IMR-90 (cell line): ENCODE measurements at regions not wholly inside any gene's neighbourhood (a gene's known extent, or its start where the extent isn't known, plus 50 kb on each side); places are given as distances from the start of the nearest gene placed in this dataset.

ENCODE experiments used
- ATAC-seq: fragments of 200-7000 bp; cut with Tn5 transposase; 2 replicates; pipeline ENCODE4 v1.9.1; 2020; ENCODE audit warnings: low read depth, mild to moderate bottlenecking, moderate library complexity
- BruUV-seq: library from RNA; stranded (reverse); fragments of 400-500 nt; replicated peaks from 2 replicates; lab custom pipeline; 2021; lab: Mats Ljungman, UMichigan
- CTCF ChIA-PET: fragments of 300-600 bp; formaldehyde crosslinking; extraction: SDS; loops from one replicate; lab custom pipeline; 2021; ENCODE audit warnings: antibody characterized with exemption; lab: Yijun Ruan, JAX
- POLR2A ChIA-PET: fragments of 300-600 bp; sonication (Branson Sonifier 250); formaldehyde crosslinking; loops from one replicate; lab custom pipeline; 2022; ENCODE audit warnings: antibody characterized with exemption; ENCODE audit not compliant: unreplicated experiment; lab: Charles Lee
- DNase-seq: peaks from one replicate; pipeline ENCODE4 v3.0.0; 2013
- H2AFZ ChIP-seq: replicated peaks from 2 replicates; pipeline ENCODE3; 2013; ENCODE audit warnings: low read length, mild to moderate bottlenecking; ENCODE audit not compliant: poor library complexity
- H2AK5ac ChIP-seq: 2 replicates; pipeline ENCODE4 v1.6.1; 2013; ENCODE audit warnings: low read depth, low read length, inconsistent platforms
- H2AK9ac ChIP-seq: replicated peaks from 2 replicates; pipeline ENCODE3; 2013; ENCODE audit warnings: mild to moderate bottlenecking, low read depth, low read length, moderate library complexity; ENCODE audit not compliant: poor library complexity
- H2BK120ac ChIP-seq: 2 replicates; pipeline ENCODE4 v1.6.1; 2013; ENCODE audit warnings: low read depth, low read length, inconsistent platforms
- H2BK15ac ChIP-seq: 3 replicates; pipeline ENCODE4 v1.6.1; 2013; ENCODE audit warnings: low read depth, low read length, inconsistent platforms
- H2BK20ac ChIP-seq: 2 replicates; pipeline ENCODE4 v1.6.1; 2013; ENCODE audit warnings: low read depth, mild to moderate bottlenecking, inconsistent platforms, low read length, moderate library complexity
- H2BK5ac ChIP-seq: 2 replicates; pipeline ENCODE4 v1.6.1; 2013; ENCODE audit warnings: mild to moderate bottlenecking, low read depth, low read length, inconsistent platforms; ENCODE audit not compliant: poor library complexity, severe bottlenecking
- H3K14ac ChIP-seq: replicated peaks from 2 replicates; pipeline ENCODE4 v1.6.1; 2013; ENCODE audit warnings: low read depth, low read length, inconsistent platforms
- H3K18ac ChIP-seq: 2 replicates; pipeline ENCODE4 v1.6.1; 2013; ENCODE audit warnings: low read depth, low read length, control low read depth
- H3K23ac ChIP-seq: 2 replicates; pipeline ENCODE4 v1.6.1; 2013; ENCODE audit warnings: low read depth, low read length, inconsistent platforms
- H3K27ac ChIP-seq: 2 replicates; pipeline ENCODE4 v1.5.1; 2013; ENCODE audit warnings: mild to moderate bottlenecking, control low read depth, low read length; ENCODE audit not compliant: insufficient read depth
- H3K27me3 ChIP-seq: 2 replicates; pipeline ENCODE4 v1.6.1; 2013; ENCODE audit warnings: low read length; ENCODE audit not compliant: control insufficient read depth, insufficient read depth
- H3K36me3 ChIP-seq: 2 replicates; pipeline ENCODE4 v1.6.1; 2013; ENCODE audit warnings: low read length, mixed read lengths; ENCODE audit not compliant: control insufficient read depth, insufficient read depth
- H3K4ac ChIP-seq: 2 replicates; pipeline ENCODE4 v1.6.1; 2013; ENCODE audit warnings: low read depth, low read length, inconsistent platforms
- H3K4me1 ChIP-seq: 2 replicates; pipeline ENCODE4 v1.6.1; 2013; ENCODE audit warnings: low read length, mixed read lengths; ENCODE audit not compliant: control insufficient read depth, insufficient read depth
- H3K4me2 ChIP-seq: 2 replicates; pipeline ENCODE4 v1.6.1; 2013; ENCODE audit warnings: low read depth, mild to moderate bottlenecking, control low read depth, low read length, moderate library complexity
- H3K4me3 ChIP-seq: 2 replicates; pipeline ENCODE4 v1.5.1; 2013; ENCODE audit warnings: low read depth, mild to moderate bottlenecking, control low read depth, low read length, moderate library complexity; ENCODE audit not compliant: insufficient read depth
- H3K56ac ChIP-seq: 2 replicates; pipeline ENCODE4 v1.6.1; 2013; ENCODE audit warnings: low read length, inconsistent platforms; ENCODE audit not compliant: insufficient read depth; ENCODE audit errors: extremely low read depth
- H3K79me1 ChIP-seq, 2 experiments: 2 replicates each; pipeline ENCODE4 v1.6.1; 2013; ENCODE audit warnings: low read length in 2 of 2, inconsistent platforms in 1 of 2, low read depth in 1 of 2
- H3K9ac ChIP-seq: 2 replicates; pipeline ENCODE4 v1.6.1; 2013; ENCODE audit warnings: low read depth, low read length, control low read depth
- H3K9me1 ChIP-seq: 2 replicates; pipeline ENCODE4 v1.6.1; 2013; ENCODE audit warnings: low read length, inconsistent platforms; ENCODE audit not compliant: insufficient read depth
- H3K9me3 ChIP-seq: 2 replicates; pipeline ENCODE4 v1.6.1; 2013; ENCODE audit warnings: low read length; ENCODE audit not compliant: control insufficient read depth, insufficient read depth
- H4K20me1 ChIP-seq: 2 replicates; pipeline ENCODE4 v1.6.1; 2013; ENCODE audit warnings: low read length, inconsistent platforms; ENCODE audit not compliant: insufficient read depth
- H4K5ac ChIP-seq: 2 replicates; pipeline ENCODE4 v1.6.1; 2013; ENCODE audit warnings: mild to moderate bottlenecking, low read depth, low read length, control low read depth
- H4K8ac ChIP-seq, 2 experiments: 2 replicates each; pipeline ENCODE4 v1.6.1; 2013; ENCODE audit warnings: low read depth in 2 of 2, low read length in 2 of 2, control low read depth in 1 of 2, inconsistent platforms in 1 of 2
- H4K91ac ChIP-seq: 2 replicates; pipeline ENCODE4 v1.6.1; 2013; ENCODE audit warnings: low read depth, low read length, inconsistent platforms; ENCODE audit not compliant: insufficient read depth
- MXI1 ChIP-seq: IDR thresholded peaks from 2 replicates; pipeline ENCODE4 v1.6.1; 2012; ENCODE audit warnings: low read depth, mild to moderate bottlenecking, low read length, moderate library complexity, borderline replicate concordance
- NFE2L2 ChIP-seq: fragments of 150-350 bp; IDR thresholded peaks from 2 replicates; pipeline ENCODE4 v1.6.1; 2016; ENCODE audit warnings: low read depth, mild to moderate bottlenecking, low read length
- POLR2A ChIP-seq: IDR thresholded peaks from 2 replicates; pipeline ENCODE4 v1.6.1; 2012; ENCODE audit warnings: mild to moderate bottlenecking, low read depth, low read length
- SMC3 ChIP-seq: fragments of 150-350 bp; IDR thresholded peaks from 2 replicates; pipeline ENCODE4 v1.6.1; 2016; ENCODE audit warnings: low read depth, mild to moderate bottlenecking, antibody characterized with exemption, low read length, moderate library complexity
- dilution Hi-C: fragments of 300-500 bp; cut with HindIII; formaldehyde crosslinking; loops from one replicate; pipeline ENCODE4 v1.14.3; 2018; ENCODE audit warnings: low sequenced_read_pairs; ENCODE audit not compliant: unreplicated experiment
- in situ Hi-C: fragments of 300-500 bp; cut with MboI; formaldehyde crosslinking; loops from 3 replicates; pipeline ENCODE4 v1.14.3; 2019; ENCODE audit warnings: low sequenced_read_pairs, inconsistent platforms, mixed read lengths
- intact Hi-C: fragments of 100-400 bp; cut with micrococcal nuclease; formaldehyde crosslinking; loops from 2 replicates; pipeline ENCODE4 v1.10.0; 2022
- TF ChIP-seq, protein P1 (sequence below): fragments of 150-350 bp; IDR thresholded peaks from 2 replicates; pipeline ENCODE4 v1.6.1; 2017; ENCODE audit warnings: mild to moderate bottlenecking, antibody characterized with exemption, low read length, low read depth
- TF ChIP-seq, protein P2 (sequence below): conservative IDR thresholded peaks from 2 replicates; pipeline ENCODE4 v1.5.1; 2012; ENCODE audit warnings: mild to moderate bottlenecking, low read depth, low read length, improper control_type of control experiment
- TF ChIP-seq, protein P3 (sequence below): fragments of 150-350 bp; IDR thresholded peaks from 2 replicates; pipeline ENCODE4 v1.6.1; 2016; ENCODE audit warnings: low read depth, mild to moderate bottlenecking, low read length, moderate library complexity, borderline replicate concordance

DNA sequence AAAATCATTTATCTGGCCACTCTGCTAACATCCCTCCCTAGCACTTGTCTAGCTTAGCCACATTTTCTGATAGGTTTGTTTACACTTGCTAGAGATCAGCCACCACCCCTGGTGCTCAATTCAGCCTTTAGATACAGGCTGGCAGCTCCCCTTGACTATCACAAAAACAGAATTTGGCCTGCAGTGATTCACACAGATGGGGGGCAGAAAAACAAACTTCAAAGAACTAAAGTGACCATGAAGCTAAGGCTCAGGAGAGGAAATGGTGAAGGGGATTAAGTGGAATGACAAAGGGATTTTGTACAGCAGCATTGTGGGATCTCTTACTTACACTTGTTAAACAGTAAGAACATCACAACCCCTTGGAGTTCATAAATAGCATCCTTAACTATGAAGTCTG, 1718.0 kb upstream of the PCDH7 start:
- intact Hi-C loops = no loop called here
- H3K36me3 ChIP-seq = no peaks in the 10 kb centered on the region
- no peak overlapping the region for H4K5ac ChIP-seq
- DNase-seq (no peak), ATAC-seq (no peak)
- H3K4me2 ChIP-seq = no peak overlapping the region
- no peak overlapping the region for H2BK5ac ChIP-seq
- dilution Hi-C loops = no loop called here
- BruUV-seq = no TSS peak
- no peak for TF ChIP-seq POLR2A
- no peak for TF ChIP-seq NFE2L2
- TF ChIP-seq, protein P1, sequence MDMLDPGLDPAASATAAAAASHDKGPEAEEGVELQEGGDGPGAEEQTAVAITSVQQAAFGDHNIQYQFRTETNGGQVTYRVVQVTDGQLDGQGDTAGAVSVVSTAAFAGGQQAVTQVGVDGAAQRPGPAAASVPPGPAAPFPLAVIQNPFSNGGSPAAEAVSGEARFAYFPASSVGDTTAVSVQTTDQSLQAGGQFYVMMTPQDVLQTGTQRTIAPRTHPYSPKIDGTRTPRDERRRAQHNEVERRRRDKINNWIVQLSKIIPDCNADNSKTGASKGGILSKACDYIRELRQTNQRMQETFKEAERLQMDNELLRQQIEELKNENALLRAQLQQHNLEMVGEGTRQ = no peak
- no peak for TF ChIP-seq MXI1
- TF ChIP-seq, protein P2, sequence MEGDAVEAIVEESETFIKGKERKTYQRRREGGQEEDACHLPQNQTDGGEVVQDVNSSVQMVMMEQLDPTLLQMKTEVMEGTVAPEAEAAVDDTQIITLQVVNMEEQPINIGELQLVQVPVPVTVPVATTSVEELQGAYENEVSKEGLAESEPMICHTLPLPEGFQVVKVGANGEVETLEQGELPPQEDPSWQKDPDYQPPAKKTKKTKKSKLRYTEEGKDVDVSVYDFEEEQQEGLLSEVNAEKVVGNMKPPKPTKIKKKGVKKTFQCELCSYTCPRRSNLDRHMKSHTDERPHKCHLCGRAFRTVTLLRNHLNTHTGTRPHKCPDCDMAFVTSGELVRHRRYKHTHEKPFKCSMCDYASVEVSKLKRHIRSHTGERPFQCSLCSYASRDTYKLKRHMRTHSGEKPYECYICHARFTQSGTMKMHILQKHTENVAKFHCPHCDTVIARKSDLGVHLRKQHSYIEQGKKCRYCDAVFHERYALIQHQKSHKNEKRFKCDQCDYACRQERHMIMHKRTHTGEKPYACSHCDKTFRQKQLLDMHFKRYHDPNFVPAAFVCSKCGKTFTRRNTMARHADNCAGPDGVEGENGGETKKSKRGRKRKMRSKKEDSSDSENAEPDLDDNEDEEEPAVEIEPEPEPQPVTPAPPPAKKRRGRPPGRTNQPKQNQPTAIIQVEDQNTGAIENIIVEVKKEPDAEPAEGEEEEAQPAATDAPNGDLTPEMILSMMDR = no peak
- TF ChIP-seq, protein P3, sequence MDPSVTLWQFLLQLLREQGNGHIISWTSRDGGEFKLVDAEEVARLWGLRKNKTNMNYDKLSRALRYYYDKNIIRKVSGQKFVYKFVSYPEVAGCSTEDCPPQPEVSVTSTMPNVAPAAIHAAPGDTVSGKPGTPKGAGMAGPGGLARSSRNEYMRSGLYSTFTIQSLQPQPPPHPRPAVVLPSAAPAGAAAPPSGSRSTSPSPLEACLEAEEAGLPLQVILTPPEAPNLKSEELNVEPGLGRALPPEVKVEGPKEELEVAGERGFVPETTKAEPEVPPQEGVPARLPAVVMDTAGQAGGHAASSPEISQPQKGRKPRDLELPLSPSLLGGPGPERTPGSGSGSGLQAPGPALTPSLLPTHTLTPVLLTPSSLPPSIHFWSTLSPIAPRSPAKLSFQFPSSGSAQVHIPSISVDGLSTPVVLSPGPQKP = no peak
- TF ChIP-seq SMC3 = no peak
- no peak overlapping the region for H2BK20ac ChIP-seq
- no peaks in the 10 kb centered on the region for H3K9me1 ChIP-seq
- CTCF ChIA-PET = no interaction called here
- no peak overlapping the region for H2AK5ac ChIP-seq
- no peaks in the 10 kb centered on the region for H3K4me1 ChIP-seq
- no peak overlapping the region for H2AFZ ChIP-seq
- POLR2A ChIA-PET = no interaction called here
- H3K4ac ChIP-seq = no peak overlapping the region
- H3K18ac ChIP-seq = no peak overlapping the region
- peaks cover 3% of the 10 kb centered on the region; the same call in 1 of the 2 replicates for H3K9me3 ChIP-seq
- H3K23ac ChIP-seq = no peak overlapping the region
- no peak overlapping the region for H3K27ac ChIP-seq
- no peak overlapping the region for H2AK9ac ChIP-seq
- H3K14ac ChIP-seq = no peak overlapping the region
- H4K20me1 ChIP-seq = no peaks in the 10 kb centered on the region
- H2BK15ac ChIP-seq = no peak overlapping the region
- no peaks in the 10 kb centered on the region for H3K79me1 ChIP-seq
- no peak overlapping the region for H2BK120ac ChIP-seq
- H3K9ac ChIP-seq = no peak overlapping the region
- no peak overlapping the region for H3K4me3 ChIP-seq
- H3K56ac ChIP-seq = no peak overlapping the region
- no peaks in the 10 kb centered on the region for H3K27me3 ChIP-seq
- in situ Hi-C loops = no loop called here
- no peak overlapping the region for H4K91ac ChIP-seq
- H4K8ac ChIP-seq = no peak overlapping the region
